ENCODE measurements at regions not wholly inside any gene's neighbourhood (a gene's known extent, or its start where the extent isn't known, plus 50 kb on each side); places are given as distances from the start of the nearest gene placed in this dataset.
"Not testable (repeated sequence)": the region's sequence is repeated elsewhere in the genome, so short reads cannot be mapped to it uniquely, and the experiment has no call there.

DNA sequence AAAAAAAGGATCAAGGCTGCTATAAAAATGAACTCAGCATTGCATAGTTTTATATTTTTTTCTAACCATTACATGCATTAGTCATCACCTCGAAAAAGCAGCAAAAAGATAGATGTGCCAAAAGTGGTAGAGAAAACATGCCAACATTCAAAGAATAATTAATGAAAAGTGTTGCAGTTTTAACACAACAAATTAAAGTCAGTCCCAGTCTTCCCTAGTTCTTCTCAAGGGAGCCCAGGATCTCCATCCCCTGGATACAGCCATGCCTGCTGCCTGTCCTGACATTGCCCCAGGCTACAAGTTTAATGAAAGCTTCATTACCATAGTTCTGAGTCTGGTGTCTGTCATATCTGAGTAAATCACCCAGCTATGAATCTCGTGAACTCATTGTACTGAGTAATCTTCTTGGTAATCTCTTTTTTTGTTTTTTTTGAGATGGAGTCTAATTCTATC is 116.6 kb upstream of the KLF12 start:
- TF ChIP-seq, protein P1, sequence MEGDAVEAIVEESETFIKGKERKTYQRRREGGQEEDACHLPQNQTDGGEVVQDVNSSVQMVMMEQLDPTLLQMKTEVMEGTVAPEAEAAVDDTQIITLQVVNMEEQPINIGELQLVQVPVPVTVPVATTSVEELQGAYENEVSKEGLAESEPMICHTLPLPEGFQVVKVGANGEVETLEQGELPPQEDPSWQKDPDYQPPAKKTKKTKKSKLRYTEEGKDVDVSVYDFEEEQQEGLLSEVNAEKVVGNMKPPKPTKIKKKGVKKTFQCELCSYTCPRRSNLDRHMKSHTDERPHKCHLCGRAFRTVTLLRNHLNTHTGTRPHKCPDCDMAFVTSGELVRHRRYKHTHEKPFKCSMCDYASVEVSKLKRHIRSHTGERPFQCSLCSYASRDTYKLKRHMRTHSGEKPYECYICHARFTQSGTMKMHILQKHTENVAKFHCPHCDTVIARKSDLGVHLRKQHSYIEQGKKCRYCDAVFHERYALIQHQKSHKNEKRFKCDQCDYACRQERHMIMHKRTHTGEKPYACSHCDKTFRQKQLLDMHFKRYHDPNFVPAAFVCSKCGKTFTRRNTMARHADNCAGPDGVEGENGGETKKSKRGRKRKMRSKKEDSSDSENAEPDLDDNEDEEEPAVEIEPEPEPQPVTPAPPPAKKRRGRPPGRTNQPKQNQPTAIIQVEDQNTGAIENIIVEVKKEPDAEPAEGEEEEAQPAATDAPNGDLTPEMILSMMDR (IDR thresholded peaks at IDR 0.05), result no peak
- Histone ChIP-seq H3K4me1 (no peaks in the 10 kb centered on the region), H3K9ac (ENCODE audit: low read depth in 2 of 2, low read length in 2 of 2) (no peak overlapping the region), H3K27me3 (no peaks in the 10 kb centered on the region), H3K36me3 (no peaks in the 10 kb centered on the region), H3K9me3 (no peaks in the 10 kb centered on the region), H3K27ac (no peak overlapping the region), H3K4me3 (no peak overlapping the region)
- no peak for DNase-seq
- intact Hi-C loops (cut with DNase I), result no loop called here

DNA sequence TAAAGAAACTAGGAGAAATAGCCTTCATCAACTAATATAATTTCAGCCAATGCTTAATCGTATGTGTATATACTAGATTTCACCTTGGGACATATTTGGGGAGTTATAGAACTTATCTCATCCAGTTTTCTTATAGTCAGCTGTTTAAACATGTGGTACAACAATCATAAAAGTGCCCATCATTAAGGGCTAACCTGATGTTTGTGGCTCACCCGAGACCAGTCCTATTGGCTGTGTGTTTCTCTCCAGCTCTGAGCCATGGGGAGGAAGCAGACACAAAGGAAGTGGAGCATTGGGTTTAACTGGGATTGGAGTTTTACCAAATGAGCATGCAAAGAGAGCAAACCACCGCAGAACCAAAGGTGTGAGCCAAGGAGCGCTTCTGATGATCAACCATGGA is 114.3 kb upstream of the KLF12 start:
- Histone ChIP-seq H3K9ac (ENCODE audit: low read depth in 2 of 2, low read length in 2 of 2) (no peak overlapping the region), H3K27ac (no peak overlapping the region), H3K27me3 (no peaks in the 10 kb centered on the region), H3K4me1 (no peaks in the 10 kb centered on the region), H3K9me3 (no peaks in the 10 kb centered on the region), H3K36me3 (no peaks in the 10 kb centered on the region), H3K4me3 (no peak overlapping the region)
- DNase-seq, result no peak
- TF ChIP-seq, protein P1 (IDR thresholded peaks at IDR 0.05), result no peak
- intact Hi-C loops (cut with DNase I), result no loop called here

DNA sequence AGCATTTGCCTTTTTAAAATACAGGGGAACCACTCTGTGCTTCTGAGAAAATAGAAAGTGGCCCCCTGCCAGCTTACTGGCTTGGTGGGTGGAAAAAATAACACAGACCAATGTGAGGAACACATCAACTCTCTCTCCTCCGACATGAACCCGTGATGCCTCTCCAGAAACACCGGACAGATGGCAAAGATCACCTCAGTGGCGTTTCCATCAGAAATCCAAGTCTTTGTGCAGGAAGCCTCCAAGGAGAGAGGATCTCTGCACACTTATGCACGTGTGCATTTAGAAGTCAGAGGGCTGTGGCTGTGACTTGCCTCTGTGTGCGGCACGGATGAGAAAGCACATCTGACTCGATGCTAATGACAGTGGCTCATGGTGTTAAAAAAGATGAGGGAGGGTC is 112.3 kb upstream of the KLF12 start:
- H3K4me3 ChIP-seq, result no peak overlapping the region
- no peaks in the 10 kb centered on the region for H3K9me3 ChIP-seq
- H3K36me3 ChIP-seq, result no peaks in the 10 kb centered on the region
- no peaks in the 10 kb centered on the region for H3K27me3 ChIP-seq
- TF ChIP-seq, protein P1 (IDR thresholded peaks at IDR 0.05), result no peak
- no peaks in the 10 kb centered on the region for H3K4me1 ChIP-seq
- no peak for DNase-seq
- H3K9ac ChIP-seq (ENCODE audit: low read depth in 2 of 2, low read length in 2 of 2), result no peak overlapping the region
- intact Hi-C loops (cut with DNase I), result no loop called here
- no peak overlapping the region for H3K27ac ChIP-seq

DNA sequence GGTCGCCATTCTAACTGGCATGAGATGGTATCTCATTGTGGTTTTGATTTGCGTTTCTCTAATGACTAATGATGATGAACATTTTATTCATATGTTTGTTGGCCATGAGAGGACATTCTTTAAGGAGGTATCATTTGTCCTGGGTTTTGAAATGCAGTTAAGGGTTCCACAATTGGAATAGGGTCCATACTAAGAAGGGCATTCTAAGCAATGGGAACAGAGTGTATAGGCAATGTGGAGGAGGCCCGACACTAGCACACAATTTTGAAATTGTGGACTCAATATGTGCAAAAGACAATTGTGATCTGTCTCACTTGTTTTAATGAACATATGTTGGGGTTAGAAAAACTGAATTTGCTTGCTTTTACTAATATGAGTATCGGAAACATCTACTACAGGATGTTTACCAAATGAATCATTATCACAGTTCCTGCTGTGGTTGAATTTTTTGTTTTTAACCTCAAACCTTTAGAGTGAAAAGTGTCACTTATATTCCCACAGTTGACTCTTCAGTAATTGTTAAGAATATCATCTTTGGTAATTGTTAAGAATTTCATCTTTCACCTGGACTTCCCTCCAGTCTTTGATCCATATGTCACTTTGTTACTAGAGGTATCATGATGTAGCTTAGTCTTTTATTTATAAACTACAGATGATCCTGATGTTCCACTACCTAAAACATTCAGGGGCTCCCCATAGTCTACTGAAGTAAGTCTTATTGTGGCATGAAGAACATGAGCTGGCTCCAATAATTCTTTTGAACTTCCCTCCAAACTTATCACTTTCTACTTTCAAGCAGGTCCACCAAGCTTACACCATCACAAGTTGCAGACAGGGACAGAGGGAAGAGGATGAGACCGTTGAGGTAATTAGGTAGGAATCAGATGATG is 109.7 kb upstream of the KLF12 start:
- Histone ChIP-seq H3K4me3 (no peak overlapping the region), H3K27me3 (no peaks in the 10 kb centered on the region), H3K4me1 (no peaks in the 10 kb centered on the region), H3K9ac (ENCODE audit: low read depth in 2 of 2, low read length in 2 of 2) (no peak overlapping the region), H3K36me3 (no peaks in the 10 kb centered on the region), H3K27ac (peak overlapping the region; percentile 20), H3K9me3 (no peaks in the 10 kb centered on the region)
- intact Hi-C loops (cut with DNase I), result no loop called here
- no peak for DNase-seq
- TF ChIP-seq, protein P1 (IDR thresholded peaks at IDR 0.05), result no peak

DNA sequence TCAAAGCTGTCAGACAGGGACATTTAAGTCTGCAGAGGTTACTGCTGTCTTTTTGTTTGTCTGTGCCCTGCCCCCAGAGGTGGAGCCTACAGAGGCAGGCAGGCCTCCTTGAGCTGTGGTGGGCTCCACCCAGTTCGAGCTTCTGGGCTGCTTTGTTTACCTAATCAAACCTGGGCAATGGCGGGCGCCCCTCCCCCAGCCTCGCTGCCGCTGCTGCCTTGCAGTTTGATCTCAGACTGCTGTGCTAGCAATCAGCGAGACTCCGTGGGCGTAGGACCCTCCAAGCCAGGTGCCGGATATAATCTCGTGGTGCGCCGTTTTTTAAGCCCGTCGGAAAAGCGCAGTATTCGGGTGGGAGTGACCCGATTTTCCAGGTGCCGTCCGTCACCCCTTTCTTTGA is 107.1 kb upstream of the KLF12 start:
- H3K4me3 ChIP-seq; H3K27me3 ChIP-seq; DNase-seq; H3K4me1 ChIP-seq; intact Hi-C loops (cut with DNase I); H3K9ac ChIP-seq (ENCODE audit: low read depth in 2 of 2, low read length in 2 of 2); H3K36me3 ChIP-seq; H3K9me3 ChIP-seq; H3K27ac ChIP-seq: not testable (repeated sequence)

DNA sequence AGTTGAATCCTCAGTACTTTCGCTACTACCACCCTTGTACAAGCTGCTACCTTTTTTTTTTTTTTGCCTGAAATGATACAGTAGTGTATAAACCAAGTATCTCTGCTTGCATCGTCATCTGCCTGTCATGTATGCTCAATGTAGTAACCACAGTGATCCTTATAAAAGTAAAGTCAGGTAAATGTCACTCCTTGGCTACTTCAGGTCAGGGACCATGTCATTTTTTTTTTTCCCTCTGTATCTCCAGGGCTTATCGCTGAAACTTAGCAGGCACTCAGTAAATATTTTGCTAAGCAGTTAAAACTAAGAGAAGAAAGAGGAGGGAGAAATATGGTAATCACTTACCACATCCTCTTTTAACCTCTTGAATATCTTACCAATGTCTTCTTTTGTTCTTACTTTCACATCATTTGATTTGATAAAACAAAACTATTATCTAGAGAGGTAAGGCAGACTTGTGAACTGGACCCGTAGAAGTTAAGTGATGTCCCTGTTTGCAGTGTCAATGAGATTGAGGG is 96.8 kb upstream of the KLF12 start:
- H3K9ac ChIP-seq (ENCODE audit: low read depth in 2 of 2, low read length in 2 of 2), result no peak overlapping the region
- H3K36me3 ChIP-seq, result no peaks in the 10 kb centered on the region
- no peaks in the 10 kb centered on the region for H3K27me3 ChIP-seq
- no peak overlapping the region for H3K27ac ChIP-seq
- no peak for DNase-seq
- TF ChIP-seq, protein P1 (IDR thresholded peaks at IDR 0.05), result no peak
- no peaks in the 10 kb centered on the region for H3K9me3 ChIP-seq
- intact Hi-C loops (cut with DNase I), result no loop called here
- H3K4me1 ChIP-seq, result no peaks in the 10 kb centered on the region
- no peak overlapping the region for H3K4me3 ChIP-seq

Data from colonic mucosa (tissue), 4 donors.